Fibroblast of the conjunctiva (primary cell): ENCODE measurements at regions not wholly inside any gene's neighbourhood (a gene's known extent, or its start where the extent isn't known, plus 50 kb on each side); places are given as distances from the start of the nearest gene placed in this dataset.
"Not testable (repeated sequence)": the region's sequence is repeated elsewhere in the genome, so short reads cannot be mapped to it uniquely, and the experiment has no call there.

ENCODE experiments used
- DNase-seq: peaks from one replicate; pipeline ENCODE4 v3.0.0-alpha.2; 2010; ENCODE audit warnings: low read depth

GRCh38 chr11:38425578-38425977 lies 1827.5 kb upstream of the RAG2 start:
- DNase-seq = no peak

GRCh38 chr11:38423042-38423441 lies 1825.0 kb upstream of the RAG2 start:
- DNase-seq = no peak

- no peak for DNase-seq
These were observed 1818.1 kb upstream of the RAG2 start for GRCh38 chr11:38416141-38416540.

- DNase-seq = no peak
These were observed 1813.1 kb upstream of the RAG2 start for GRCh38 chr11:38411149-38411548.

GRCh38 chr11:38402063-38402462 lies 1804.0 kb upstream of the RAG2 start:
- no peak for DNase-seq

GRCh38 chr11:38392176-38392575 lies 1794.1 kb upstream of the RAG2 start:
- DNase-seq = no peak

GRCh38 chr11:38384568-38384967 lies 1786.5 kb upstream of the RAG2 start:
- DNase-seq = no peak

GRCh38 chr11:38365274-38365673 lies 1767.2 kb upstream of the RAG2 start:
- no peak for DNase-seq

GRCh38 chr11:38356255-38356654 lies 1758.2 kb upstream of the RAG2 start:
- no peak for DNase-seq

GRCh38 chr11:38345286-38345685 lies 1747.2 kb upstream of the RAG2 start:
- no peak for DNase-seq

GRCh38 chr11:38341612-38342011 lies 1743.6 kb upstream of the RAG2 start:
- DNase-seq = not testable (repeated sequence)

GRCh38 chr11:38339835-38340440 lies 1741.9 kb upstream of the RAG2 start:
- no peak for DNase-seq

GRCh38 chr11:38338022-38338421 lies 1740.0 kb upstream of the RAG2 start:
- DNase-seq = not testable (repeated sequence)

- no peak for DNase-seq
These were observed 1734.0 kb upstream of the RAG2 start for GRCh38 chr11:38332046-38332445.

GRCh38 chr11:38330578-38330977 lies 1732.5 kb upstream of the RAG2 start:
- DNase-seq = no peak

GRCh38 chr11:38323961-38324761 lies 1726.1 kb upstream of the RAG2 start:
- DNase-seq = no peak

- no peak for DNase-seq
These were observed 1717.1 kb upstream of the RAG2 start for GRCh38 chr11:38315151-38315550.

- no peak for DNase-seq
These were observed 1709.4 kb upstream of the RAG2 start for GRCh38 chr11:38307455-38307854.

GRCh38 chr11:38305682-38306081 lies 1707.6 kb upstream of the RAG2 start:
- DNase-seq = no peak

GRCh38 chr11:38304926-38305325 lies 1706.9 kb upstream of the RAG2 start:
- DNase-seq = no peak

- DNase-seq = no peak
These were observed 1704.5 kb upstream of the RAG2 start for GRCh38 chr11:38302564-38302963.

GRCh38 chr11:38300570-38300969 lies 1702.5 kb upstream of the RAG2 start:
- DNase-seq = no peak

- no peak for DNase-seq
These were observed 1698.3 kb upstream of the RAG2 start for GRCh38 chr11:38296211-38296776.
